GM12878 (cell line): ENCODE measurements at regions not wholly inside any gene's neighbourhood (a gene's known extent, or its start where the extent isn't known, plus 50 kb on each side); places are given as distances from the start of the nearest gene placed in this dataset.

Source experiments
- ATAC-seq: fragments of 200-7000 bp; cut with Tn5 transposase; 3 replicates; pipeline ENCODE4 v1.9.1; 2020; ENCODE audit warnings: mild to moderate bottlenecking, moderate library complexity
- BruUV-seq: library from RNA; stranded (reverse); fragments of 400-500 nt; replicated peaks from 2 replicates; lab custom pipeline; 2021; lab: Mats Ljungman, UMichigan
- CTCF ChIA-PET: fragments of 300-600 bp; sonication (Branson Sonifier 250); formaldehyde crosslinking; extraction: SDS; loops from one replicate; lab custom pipeline; 2021; ENCODE audit warnings: inconsistent platforms; lab: Yijun Ruan, JAX
- POLR2A ChIA-PET: fragments of 350-600 bp; formaldehyde crosslinking; extraction: SDS; loops from one replicate; lab custom pipeline; 2021; ENCODE audit warnings: inconsistent platforms; lab: Charles Lee
- RAD21 ChIA-PET: fragments of 300-600 bp; sonication (Branson Sonifier 250); formaldehyde crosslinking; loops from one replicate; lab custom pipeline; 2023; ENCODE audit warnings: antibody characterized with exemption; ENCODE audit not compliant: unreplicated experiment; lab: Charles Lee
- SMC1A ChIA-PET: fragments of 300-600 bp; sonication (Branson Sonifier 250); formaldehyde crosslinking; loops from one replicate; lab custom pipeline; 2023; ENCODE audit not compliant: unreplicated experiment, uncharacterized antibody; lab: Charles Lee
- DNase-seq: peaks from one replicate; pipeline ENCODE4 v3.0.0-alpha.2; 2011; ENCODE audit warnings: low read depth, low spot score
- FAIRE-seq: peaks from 3 replicates; lab custom pipeline; 2011; peaks lifted over from hg19 to GRCh38; lab: Jason Lieb, UNC
- H2AFZ ChIP-seq: 2 replicates; pipeline ENCODE4 v1.6.0; 2011; ENCODE audit warnings: low read depth, low read length, control low read depth; ENCODE audit not compliant: control insufficient read depth
- H3K27ac ChIP-seq: 2 replicates; pipeline ENCODE4 v1.5.1; 2011; ENCODE audit warnings: control low read depth; ENCODE audit not compliant: control insufficient read depth, insufficient read depth
- H3K27me3 ChIP-seq, 2 experiments: replicated peaks in 1 of 2; 2 replicates each; pipeline versions ENCODE4 v1.6.0 to v1.6.1; 2011; ENCODE audit warnings: low read length in 1 of 2; ENCODE audit not compliant: control insufficient read depth in 2 of 2, insufficient read depth in 2 of 2
- H3K36me3 ChIP-seq, 2 experiments: 2 replicates each; pipeline ENCODE4 v1.5.1; 2011; ENCODE audit warnings: low read length in 1 of 2; ENCODE audit not compliant: control insufficient read depth in 2 of 2, insufficient read depth in 2 of 2
- H3K4me1 ChIP-seq: 2 replicates; pipeline ENCODE4 v1.6.1; 2011; ENCODE audit warnings: mild to moderate bottlenecking, low read length, moderate library complexity, mixed read lengths; ENCODE audit not compliant: control insufficient read depth, insufficient read depth
- H3K4me2 ChIP-seq: 2 replicates; pipeline ENCODE4 v1.6.0; 2011; ENCODE audit warnings: control low read depth; ENCODE audit not compliant: control insufficient read depth, insufficient read depth
- H3K4me3 ChIP-seq: fragments of 200-600 bp; sonication (generic); 2 replicates; pipeline ENCODE4 v1.5.1; 2016
- H3K79me2 ChIP-seq: 2 replicates; pipeline ENCODE4 v1.6.0; 2011; ENCODE audit warnings: low read length; ENCODE audit not compliant: control insufficient read depth, insufficient read depth
- H3K9ac ChIP-seq: 2 replicates; pipeline ENCODE4 v1.8.0; 2011; ENCODE audit warnings: low read length, control low read depth, mixed read lengths; ENCODE audit not compliant: control insufficient read depth, insufficient read depth
- H3K9me3 ChIP-seq: replicated peaks from 3 replicates; pipeline ENCODE4 v1.5.1; 2011; ENCODE audit warnings: mild to moderate bottlenecking, low read length; ENCODE audit not compliant: control insufficient read depth, insufficient read depth
- H4K20me1 ChIP-seq: 2 replicates; pipeline ENCODE4 v1.6.0; 2011; ENCODE audit not compliant: control insufficient read depth, insufficient read depth
- ASH2L ChIP-seq: fragments of 300-600, 200-600 bp; sonication (generic); IDR thresholded peaks from 2 replicates; pipeline ENCODE4 v1.6.1; 2017; ENCODE audit warnings: low read depth, mild to moderate bottlenecking, borderline replicate concordance
- BACH1 ChIP-seq: fragments of 450-650 bp; IDR thresholded peaks from 2 replicates; pipeline ENCODE4 v1.6.1; 2017; ENCODE audit warnings: mild to moderate bottlenecking, borderline replicate concordance
- BHLHE40 ChIP-seq, 2 experiments: fragments of 450-650 bp in 1 of 2; IDR thresholded peaks; 2 replicates each; pipeline ENCODE4 v1.6.1; 2011 to 2017; ENCODE audit warnings: low read depth in 2 of 2, borderline replicate concordance in 1 of 2, improper control_type of control experiment in 1 of 2, low read length in 1 of 2, mild to moderate bottlenecking in 1 of 2
- CBX3 ChIP-seq: fragments of 200-600 bp; sonication (generic); IDR thresholded peaks from 2 replicates; pipeline ENCODE4 v1.6.1; 2016; ENCODE audit warnings: low read depth, borderline replicate concordance
- CEBPB ChIP-seq, 2 experiments: fragments of 150-350 bp in 1 of 2; IDR thresholded peaks; 2 replicates each; pipeline ENCODE4 v1.6.1; 2012 to 2014; ENCODE audit warnings: low read depth in 2 of 2, low read length in 2 of 2, borderline replicate concordance in 1 of 2, inconsistent platforms in 1 of 2
- EED ChIP-seq: sonication (generic); IDR thresholded peaks from 2 replicates; pipeline ENCODE4 v1.6.1; 2016; ENCODE audit warnings: antibody characterized with exemption, low read depth
- HCFC1 ChIP-seq: fragments of 150-350 bp; IDR thresholded peaks from 2 replicates; pipeline ENCODE4 v1.6.1; 2014; ENCODE audit warnings: low read length
- MEF2B ChIP-seq: fragments of 450-650 bp; IDR thresholded peaks from 2 replicates; pipeline ENCODE4 v1.6.1; 2018; ENCODE audit warnings: mild to moderate bottlenecking, moderate library complexity; ENCODE audit not compliant: partially characterized antibody, poor library complexity, severe bottlenecking
- MYB ChIP-seq: fragments of 150-350 bp; IDR thresholded peaks from 2 replicates; pipeline ENCODE4 v1.6.1; 2014; ENCODE audit warnings: mild to moderate bottlenecking, low read depth, low read length, borderline replicate concordance
- NFXL1 ChIP-seq: fragments of 450-650 bp; IDR thresholded peaks from 2 replicates; pipeline ENCODE4 v1.6.1; 2017; ENCODE audit warnings: antibody characterized with exemption, mild to moderate bottlenecking, borderline replicate concordance
- NR2F1 ChIP-seq: fragments of 450-650 bp; conservative IDR thresholded peaks from 2 replicates; pipeline ENCODE4 v1.6.1; 2017; ENCODE audit warnings: mild to moderate bottlenecking
- NRF1 ChIP-seq: conservative IDR thresholded peaks from 2 replicates; pipeline ENCODE4 v1.6.1; 2011; ENCODE audit warnings: mild to moderate bottlenecking, low read depth, low read length, improper control_type of control experiment
- RAD51 ChIP-seq: fragments of 450-650 bp; IDR thresholded peaks from 2 replicates; pipeline ENCODE4 v1.6.1; 2016; ENCODE audit warnings: moderate library complexity, mild to moderate bottlenecking, inconsistent platforms
- SIN3A ChIP-seq: IDR thresholded peaks from 2 replicates; pipeline ENCODE4 v1.6.1; 2012; ENCODE audit warnings: low read depth, low read length, improper control_type of control experiment
- SMC3 ChIP-seq: IDR thresholded peaks from 2 replicates; pipeline ENCODE4 v1.6.1; 2011; ENCODE audit warnings: low read length, improper control_type of control experiment, borderline replicate concordance
- ZNF217 ChIP-seq: fragments of 450-650 bp; IDR thresholded peaks from 2 replicates; pipeline ENCODE4 v1.6.1; 2017; ENCODE audit warnings: antibody characterized with exemption, mild to moderate bottlenecking
- ZNF274 ChIP-seq: IDR thresholded peaks from one replicate; pipeline ENCODE4 v1.8.0; 2011; ENCODE audit not compliant: insufficient read length, insufficient read depth
- WGBS: methylation state at CpG from one replicate; pipeline ENCODE4 v1.1.6; 2016; ENCODE audit warnings: low lambda C conversion rate; ENCODE audit not compliant: insufficient replicate concordance, insufficient coverage; ENCODE audit errors: missing lambda C conversion rate; 5-methylcytosine and 5-hydroxymethylcytosine counted together
- in situ Hi-C: fragments of 300-500 bp; cut with MboI; formaldehyde crosslinking; loops from 9 replicates; pipeline ENCODE4 v1.14.3; 2018; ENCODE audit warnings: mixed read lengths
- intact Hi-C: fragments of 100-400 bp; cut with micrococcal nuclease; formaldehyde crosslinking; loops from one replicate; pipeline ENCODE4 v1.14.2; 2022; ENCODE audit not compliant: unreplicated experiment
- TF ChIP-seq, protein P1 (sequence below): fragments of 450-650 bp; IDR thresholded peaks from 2 replicates; pipeline ENCODE4 v1.6.1; 2018; ENCODE audit warnings: borderline replicate concordance, mild to moderate bottlenecking; ENCODE audit not compliant: partially characterized antibody
- TF ChIP-seq, protein P2 (sequence below): fragments of 450-650 bp; IDR thresholded peaks from 2 replicates; pipeline ENCODE4 v1.6.1; 2017; ENCODE audit warnings: mild to moderate bottlenecking, moderate library complexity

DNA sequence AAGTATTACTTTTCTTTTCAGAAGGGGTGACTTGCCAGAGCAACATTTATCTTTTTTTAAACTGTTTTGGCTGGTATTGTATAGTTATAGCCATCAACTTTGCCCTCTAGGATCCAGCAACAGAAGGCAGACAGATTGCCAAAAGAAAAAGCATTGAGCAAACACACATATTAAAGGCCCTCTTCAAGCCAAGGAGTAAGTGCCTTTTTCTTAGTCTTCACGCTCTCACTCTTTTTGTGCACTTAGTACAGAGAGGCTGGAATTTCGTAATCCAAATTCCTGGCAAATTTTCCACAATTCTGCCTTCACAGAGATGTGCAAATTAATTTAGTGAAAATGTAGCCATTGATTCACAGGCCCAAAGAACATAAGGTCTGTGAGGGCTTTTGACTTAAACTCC is 253.1 kb upstream of the EDA2R start (continued):
- no peak for TF ChIP-seq NFXL1
- TF ChIP-seq, protein P1, sequence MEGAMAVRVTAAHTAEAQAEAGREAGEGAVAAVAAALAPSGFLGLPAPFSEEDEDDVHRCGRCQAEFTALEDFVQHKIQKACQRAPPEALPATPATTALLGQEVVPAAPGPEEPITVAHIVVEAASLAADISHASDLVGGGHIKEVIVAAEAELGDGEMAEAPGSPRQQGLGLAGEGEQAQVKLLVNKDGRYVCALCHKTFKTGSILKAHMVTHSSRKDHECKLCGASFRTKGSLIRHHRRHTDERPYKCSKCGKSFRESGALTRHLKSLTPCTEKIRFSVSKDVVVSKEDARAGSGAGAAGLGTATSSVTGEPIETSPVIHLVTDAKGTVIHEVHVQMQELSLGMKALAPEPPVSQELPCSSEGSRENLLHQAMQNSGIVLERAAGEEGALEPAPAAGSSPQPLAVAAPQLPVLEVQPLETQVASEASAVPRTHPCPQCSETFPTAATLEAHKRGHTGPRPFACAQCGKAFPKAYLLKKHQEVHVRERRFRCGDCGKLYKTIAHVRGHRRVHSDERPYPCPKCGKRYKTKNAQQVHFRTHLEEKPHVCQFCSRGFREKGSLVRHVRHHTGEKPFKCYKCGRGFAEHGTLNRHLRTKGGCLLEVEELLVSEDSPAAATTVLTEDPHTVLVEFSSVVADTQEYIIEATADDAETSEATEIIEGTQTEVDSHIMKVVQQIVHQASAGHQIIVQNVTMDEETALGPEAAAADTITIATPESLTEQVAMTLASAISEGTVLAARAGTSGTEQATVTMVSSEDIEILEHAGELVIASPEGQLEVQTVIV: no peak
- TF ChIP-seq ZNF274: no peak
- TF ChIP-seq BHLHE40 (IDR thresholded peaks at IDR 0.05; ENCODE audit: borderline replicate concordance in 1 of 2, low read depth in 2 of 2, low read length in 1 of 2): no peak
- no peak for TF ChIP-seq MEF2B

DNA sequence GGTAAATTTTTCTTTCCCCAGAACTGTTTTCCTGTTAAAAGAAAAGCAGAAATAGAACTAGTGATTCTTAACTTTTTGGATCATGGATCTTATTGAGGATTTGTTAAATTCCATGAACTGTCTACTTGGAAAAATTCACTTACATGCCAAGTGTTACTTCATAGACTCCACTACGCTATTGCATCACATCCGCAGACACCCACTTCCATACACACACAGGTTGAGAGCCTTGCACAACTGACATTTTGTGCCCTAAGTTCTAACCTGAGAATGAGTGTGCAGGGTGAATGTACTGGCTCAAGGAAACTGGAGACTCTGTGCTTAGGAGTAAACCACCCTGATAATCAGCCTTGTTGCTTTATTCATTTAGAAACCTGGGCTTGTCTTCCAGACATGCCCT is 250.5 kb upstream of the EDA2R start:
- POLR2A ChIA-PET: no interaction called here
- SMC1A ChIA-PET: no interaction called here

More for the DNA sequence above, 250.5 kb upstream of the EDA2R start:
- in situ Hi-C loops: no loop called here
- Histone ChIP-seq H3K79me2 (no peaks in the 10 kb centered on the region), H3K4me3 (no peak overlapping the region), H4K20me1 (no peaks in the 10 kb centered on the region), H3K27ac (no peak overlapping the region), H3K9ac (no peak overlapping the region), H3K27me3 (no peaks in the 10 kb centered on the region), H2AFZ (no peak overlapping the region), H3K36me3 (no peaks in the 10 kb centered on the region), H3K4me1 (no peaks in the 10 kb centered on the region), H3K4me2 (no peak overlapping the region), H3K9me3 (no peaks in the 10 kb centered on the region)
- 24% methylated on average over 2 of the region's 2 CpGs for WGBS
- TF ChIP-seq HCFC1 (no peak), CEBPB (IDR thresholded peaks at IDR 0.05; ENCODE audit: borderline replicate concordance in 1 of 2, low read depth in 2 of 2, low read length in 2 of 2) (no peak), SIN3A (no peak), ZNF217 (no peak), RAD51 (no peak), NR2F1 (no peak), CBX3 (no peak), ASH2L (no peak), MYB (no peak), BACH1 (no peak), NRF1 (no peak), SMC3 (no peak), EED (no peak)
- TF ChIP-seq, protein P2, sequence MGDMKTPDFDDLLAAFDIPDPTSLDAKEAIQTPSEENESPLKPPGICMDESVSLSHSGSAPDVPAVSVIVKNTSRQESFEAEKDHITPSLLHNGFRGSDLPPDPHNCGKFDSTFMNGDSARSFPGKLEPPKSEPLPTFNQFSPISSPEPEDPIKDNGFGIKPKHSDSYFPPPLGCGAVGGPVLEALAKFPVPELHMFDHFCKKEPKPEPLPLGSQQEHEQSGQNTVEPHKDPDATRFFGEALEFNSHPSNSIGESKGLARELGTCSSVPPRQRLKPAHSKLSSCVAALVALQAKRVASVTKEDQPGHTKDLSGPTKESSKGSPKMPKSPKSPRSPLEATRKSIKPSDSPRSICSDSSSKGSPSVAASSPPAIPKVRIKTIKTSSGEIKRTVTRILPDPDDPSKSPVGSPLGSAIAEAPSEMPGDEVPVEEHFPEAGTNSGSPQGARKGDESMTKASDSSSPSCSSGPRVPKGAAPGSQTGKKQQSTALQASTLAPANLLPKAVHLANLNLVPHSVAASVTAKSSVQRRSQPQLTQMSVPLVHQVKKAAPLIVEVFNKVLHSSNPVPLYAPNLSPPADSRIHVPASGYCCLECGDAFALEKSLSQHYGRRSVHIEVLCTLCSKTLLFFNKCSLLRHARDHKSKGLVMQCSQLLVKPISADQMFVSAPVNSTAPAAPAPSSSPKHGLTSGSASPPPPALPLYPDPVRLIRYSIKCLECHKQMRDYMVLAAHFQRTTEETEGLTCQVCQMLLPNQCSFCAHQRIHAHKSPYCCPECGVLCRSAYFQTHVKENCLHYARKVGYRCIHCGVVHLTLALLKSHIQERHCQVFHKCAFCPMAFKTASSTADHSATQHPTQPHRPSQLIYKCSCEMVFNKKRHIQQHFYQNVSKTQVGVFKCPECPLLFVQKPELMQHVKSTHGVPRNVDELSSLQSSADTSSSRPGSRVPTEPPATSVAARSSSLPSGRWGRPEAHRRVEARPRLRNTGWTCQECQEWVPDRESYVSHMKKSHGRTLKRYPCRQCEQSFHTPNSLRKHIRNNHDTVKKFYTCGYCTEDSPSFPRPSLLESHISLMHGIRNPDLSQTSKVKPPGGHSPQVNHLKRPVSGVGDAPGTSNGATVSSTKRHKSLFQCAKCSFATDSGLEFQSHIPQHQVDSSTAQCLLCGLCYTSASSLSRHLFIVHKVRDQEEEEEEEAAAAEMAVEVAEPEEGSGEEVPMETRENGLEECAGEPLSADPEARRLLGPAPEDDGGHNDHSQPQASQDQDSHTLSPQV: no peak
- RAD21 ChIA-PET: no interaction called here
- BruUV-seq: no TSS peak
- DNase-seq: no peak
- intact Hi-C loops: no loop called here
- CTCF ChIA-PET: no interaction called here
- no peak for FAIRE-seq
- ATAC-seq: no peak
